Keratinocyte (primary cell): ENCODE measurements at regions not wholly inside any gene's neighbourhood (a gene's known extent, or its start where the extent isn't known, plus 50 kb on each side); places are given as distances from the start of the nearest gene placed in this dataset.

Source experiments
- DNase-seq: peaks from one replicate; pipeline ENCODE4 v3.0.0-alpha.2; 2011; ENCODE audit warnings: low read depth, missing footprints, low spot score
- FAIRE-seq: peaks from 2 replicates; lab custom pipeline; 2011; peaks lifted over from hg19 to GRCh38; lab: Jason Lieb, UNC
- H2AFZ ChIP-seq: 2 replicates; pipeline ENCODE4 v1.6.0; 2012; ENCODE audit warnings: low read length, control low read depth, inconsistent platforms; ENCODE audit not compliant: control insufficient read depth
- H3K27ac ChIP-seq: 2 replicates; pipeline ENCODE4 v1.5.1; 2011; ENCODE audit warnings: low read length; ENCODE audit not compliant: control insufficient read depth, insufficient read depth
- H3K27me3 ChIP-seq: 3 replicates; pipeline ENCODE4 v1.6.0; 2011; ENCODE audit warnings: low read length; ENCODE audit not compliant: control insufficient read depth, insufficient read depth; ENCODE audit errors: extremely low read depth
- H3K36me3 ChIP-seq, 2 experiments: 2 replicates in 1 of 2; 3 replicates in 1 of 2; pipeline ENCODE4 v1.5.1; 2011; ENCODE audit warnings: low read length in 2 of 2, mild to moderate bottlenecking in 1 of 2; ENCODE audit not compliant: control insufficient read depth in 2 of 2, insufficient read depth in 2 of 2; ENCODE audit errors: extremely low read depth in 1 of 2
- H3K4me1 ChIP-seq: 3 replicates; pipeline ENCODE4 v1.5.1; 2011; ENCODE audit warnings: low read length; ENCODE audit not compliant: control insufficient read depth, insufficient read depth; ENCODE audit errors: extremely low read depth
- H3K4me2 ChIP-seq: 3 replicates; pipeline ENCODE4 v1.6.0; 2011; ENCODE audit warnings: low read depth, low read length; ENCODE audit not compliant: control insufficient read depth, insufficient read depth; ENCODE audit errors: extremely low read depth
- H3K4me3 ChIP-seq, 3 experiments: fragments of 200-600 bp in 1 of 3; sonication (generic) in 1 of 3; 2 replicates in 2 of 3; 3 replicates in 1 of 3; pipeline ENCODE4 v1.5.1; 2011 to 2016; ENCODE audit warnings: low read length in 3 of 3, mild to moderate bottlenecking in 3 of 3, control low read depth in 2 of 3, inconsistent platforms in 1 of 3, low read depth in 1 of 3, mixed read lengths in 1 of 3, mixed run types in 1 of 3, moderate library complexity in 1 of 3; ENCODE audit not compliant: control insufficient read depth in 2 of 3, insufficient read depth in 2 of 3; ENCODE audit errors: extremely low read depth in 1 of 3
- H3K79me2 ChIP-seq: 2 replicates; pipeline ENCODE4 v1.6.0; 2012; ENCODE audit warnings: low read length; ENCODE audit not compliant: control insufficient read depth, insufficient read depth
- H3K9ac ChIP-seq: 3 replicates; pipeline ENCODE4 v1.6.0; 2011; ENCODE audit warnings: low read length; ENCODE audit not compliant: control insufficient read depth, insufficient read depth; ENCODE audit errors: extremely low read depth
- H3K9me1 ChIP-seq: 3 replicates; pipeline ENCODE4 v1.6.0; 2011; ENCODE audit warnings: low read length; ENCODE audit not compliant: control insufficient read depth, insufficient read depth; ENCODE audit errors: extremely low read depth
- H3K9me3 ChIP-seq: 2 replicates; pipeline ENCODE4 v1.5.1; 2012; ENCODE audit warnings: low read depth, low read length; ENCODE audit not compliant: control insufficient read depth
- H4K20me1 ChIP-seq: 3 replicates; pipeline ENCODE4 v1.6.0; 2011; ENCODE audit warnings: low read length; ENCODE audit not compliant: control insufficient read depth, insufficient read depth; ENCODE audit errors: extremely low read depth
- EZH2 ChIP-seq: IDR thresholded peaks from one replicate; pipeline ENCODE4 v1.6.1; 2012; ENCODE audit warnings: inconsistent platforms, mild to moderate bottlenecking, low read length, moderate library complexity
- dilution Hi-C: fragments of 300-500 bp; cut with MboI; formaldehyde crosslinking; loops from one replicate; pipeline ENCODE4 v1.7.0; 2020; ENCODE audit warnings: low sequenced_read_pairs; ENCODE audit not compliant: extremely low pct_ligation_motif_present
- TF ChIP-seq, protein P1 (sequence below), 3 experiments: IDR thresholded peaks in 1 of 3; conservative IDR thresholded peaks in 1 of 3; optimal IDR thresholded peaks in 1 of 3; 2 replicates in 2 of 3; 3 replicates in 1 of 3; pipeline versions ENCODE3 to v1.5.1; 2011; ENCODE audit warnings: low read length in 3 of 3, mild to moderate bottlenecking in 3 of 3, moderate library complexity in 2 of 3, control low read depth in 1 of 3, inconsistent platforms in 1 of 3; ENCODE audit not compliant: insufficient read depth in 2 of 3; ENCODE audit errors: extremely low read depth in 1 of 3

DNA sequence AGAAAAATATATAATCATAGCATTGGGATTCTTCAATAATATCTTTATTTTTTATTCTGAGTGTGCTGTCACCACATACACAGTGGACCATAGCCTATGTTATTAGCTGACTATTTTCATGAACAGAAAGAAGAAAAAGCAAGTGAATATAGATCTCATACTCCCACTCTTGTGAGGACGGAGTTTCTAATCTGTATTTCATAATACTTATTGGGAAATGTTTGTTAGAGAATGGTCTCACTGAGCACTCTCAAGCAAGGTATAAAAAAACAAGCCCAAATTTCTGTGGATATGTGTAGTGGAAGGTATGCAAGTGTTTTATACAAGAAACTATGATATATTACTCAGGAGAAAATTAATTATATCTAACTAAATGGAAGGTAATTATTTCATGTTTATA lies 1218.1 kb downstream of the SLITRK1 start:
- no peak for DNase-seq
- no peak overlapping the region for H3K4me2 ChIP-seq
- H3K27me3 ChIP-seq = no peaks in the 10 kb centered on the region
- no peaks in the 10 kb centered on the region for H3K9me3 ChIP-seq
- dilution Hi-C loops = no loop called here
- H3K4me3 ChIP-seq = no peak overlapping the region
- H3K9ac ChIP-seq = no peak overlapping the region
- no peaks in the 10 kb centered on the region for H3K79me2 ChIP-seq
- H3K4me1 ChIP-seq = no peaks in the 10 kb centered on the region
- TF ChIP-seq EZH2 = no peak
- TF ChIP-seq, protein P1, sequence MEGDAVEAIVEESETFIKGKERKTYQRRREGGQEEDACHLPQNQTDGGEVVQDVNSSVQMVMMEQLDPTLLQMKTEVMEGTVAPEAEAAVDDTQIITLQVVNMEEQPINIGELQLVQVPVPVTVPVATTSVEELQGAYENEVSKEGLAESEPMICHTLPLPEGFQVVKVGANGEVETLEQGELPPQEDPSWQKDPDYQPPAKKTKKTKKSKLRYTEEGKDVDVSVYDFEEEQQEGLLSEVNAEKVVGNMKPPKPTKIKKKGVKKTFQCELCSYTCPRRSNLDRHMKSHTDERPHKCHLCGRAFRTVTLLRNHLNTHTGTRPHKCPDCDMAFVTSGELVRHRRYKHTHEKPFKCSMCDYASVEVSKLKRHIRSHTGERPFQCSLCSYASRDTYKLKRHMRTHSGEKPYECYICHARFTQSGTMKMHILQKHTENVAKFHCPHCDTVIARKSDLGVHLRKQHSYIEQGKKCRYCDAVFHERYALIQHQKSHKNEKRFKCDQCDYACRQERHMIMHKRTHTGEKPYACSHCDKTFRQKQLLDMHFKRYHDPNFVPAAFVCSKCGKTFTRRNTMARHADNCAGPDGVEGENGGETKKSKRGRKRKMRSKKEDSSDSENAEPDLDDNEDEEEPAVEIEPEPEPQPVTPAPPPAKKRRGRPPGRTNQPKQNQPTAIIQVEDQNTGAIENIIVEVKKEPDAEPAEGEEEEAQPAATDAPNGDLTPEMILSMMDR (optimal IDR thresholded peaks at IDR 0.05 in 1 of 3, IDR thresholded peaks at IDR 0.05 in 1 of 3, conservative IDR thresholded peaks at IDR 0.05 in 1 of 3; ENCODE audit: extremely low read depth in 1 of 3, insufficient read depth in 2 of 3, low read length in 3 of 3) = no peak
- H4K20me1 ChIP-seq = no peaks in the 10 kb centered on the region
- no peak overlapping the region for H2AFZ ChIP-seq
- FAIRE-seq = no peak
- no peaks in the 10 kb centered on the region for H3K9me1 ChIP-seq
- H3K27ac ChIP-seq = no peak overlapping the region
- no peaks in the 10 kb centered on the region for H3K36me3 ChIP-seq

DNA sequence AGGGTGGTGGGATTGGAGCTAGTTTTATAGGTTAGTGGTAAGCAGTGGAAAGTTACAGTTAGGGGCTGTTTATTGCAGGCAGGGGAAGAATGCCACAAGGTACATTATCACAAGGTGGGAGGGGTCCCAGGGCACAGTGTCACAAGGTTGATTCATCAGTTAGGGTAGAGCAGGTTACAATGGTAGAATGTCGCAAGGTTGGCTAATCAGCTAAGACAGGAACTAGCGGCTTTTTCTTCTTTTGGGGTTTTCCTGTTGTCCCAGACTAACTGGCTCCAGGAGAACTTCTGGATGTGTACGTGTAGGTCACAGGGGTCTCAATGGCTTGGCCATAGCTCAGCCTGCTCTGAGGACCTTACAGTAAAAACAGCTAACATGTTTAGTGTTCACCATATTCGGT lies 1221.1 kb downstream of the SLITRK1 start:
- Histone ChIP-seq H3K9ac (no peak overlapping the region), H3K9me1 (no peaks in the 10 kb centered on the region), H3K27ac (no peak overlapping the region), H3K79me2 (no peaks in the 10 kb centered on the region), H4K20me1 (no peaks in the 10 kb centered on the region), H2AFZ (no peak overlapping the region), H3K36me3 (no peaks in the 10 kb centered on the region), H3K4me2 (no peak overlapping the region), H3K4me1 (no peaks in the 10 kb centered on the region), H3K4me3 (no peak overlapping the region), H3K27me3 (no peaks in the 10 kb centered on the region), H3K9me3 (no peaks in the 10 kb centered on the region)
- DNase-seq = no peak
- dilution Hi-C loops = no loop called here
- FAIRE-seq = no peak
- TF ChIP-seq EZH2 = no peak
- TF ChIP-seq, protein P1 (optimal IDR thresholded peaks at IDR 0.05 in 1 of 3, IDR thresholded peaks at IDR 0.05 in 1 of 3, conservative IDR thresholded peaks at IDR 0.05 in 1 of 3; ENCODE audit: extremely low read depth in 1 of 3, insufficient read depth in 2 of 3, low read length in 3 of 3) = no peak
